22Rv1 (cell line): ENCODE measurements at regions not wholly inside any gene's neighbourhood (a gene's known extent, or its start where the extent isn't known, plus 50 kb on each side); places are given as distances from the start of the nearest gene placed in this dataset.

ENCODE experiments used
- CTCF ChIP-seq: fragments of 450-650 bp; IDR thresholded peaks from 2 replicates; pipeline ENCODE4 v1.5.1; 2017; ENCODE audit warnings: mild to moderate bottlenecking
- ZFX ChIP-seq: fragments of 450-650 bp; IDR thresholded peaks from 2 replicates; pipeline ENCODE4 v1.6.1; 2017; ENCODE audit warnings: antibody characterized with exemption, borderline replicate concordance

- TF ChIP-seq ZFX = no peak
- no peak for TF ChIP-seq CTCF
Measured at GRCh38 chr6:129946439-129947140, 71.8 kb upstream of the L3MBTL3 start.
